NOMO-1 (cell line): ENCODE measurements at regions not wholly inside any gene's neighbourhood (a gene's known extent, or its start where the extent isn't known, plus 50 kb on each side); places are given as distances from the start of the nearest gene placed in this dataset.

Experiments
- DNase-seq, 2 experiments: peaks; one replicate each; lab custom pipeline; 2025; ENCODE audit not compliant: unreplicated experiment in 2 of 2; lab: John Stamatoyannopoulos, UW

DNA sequence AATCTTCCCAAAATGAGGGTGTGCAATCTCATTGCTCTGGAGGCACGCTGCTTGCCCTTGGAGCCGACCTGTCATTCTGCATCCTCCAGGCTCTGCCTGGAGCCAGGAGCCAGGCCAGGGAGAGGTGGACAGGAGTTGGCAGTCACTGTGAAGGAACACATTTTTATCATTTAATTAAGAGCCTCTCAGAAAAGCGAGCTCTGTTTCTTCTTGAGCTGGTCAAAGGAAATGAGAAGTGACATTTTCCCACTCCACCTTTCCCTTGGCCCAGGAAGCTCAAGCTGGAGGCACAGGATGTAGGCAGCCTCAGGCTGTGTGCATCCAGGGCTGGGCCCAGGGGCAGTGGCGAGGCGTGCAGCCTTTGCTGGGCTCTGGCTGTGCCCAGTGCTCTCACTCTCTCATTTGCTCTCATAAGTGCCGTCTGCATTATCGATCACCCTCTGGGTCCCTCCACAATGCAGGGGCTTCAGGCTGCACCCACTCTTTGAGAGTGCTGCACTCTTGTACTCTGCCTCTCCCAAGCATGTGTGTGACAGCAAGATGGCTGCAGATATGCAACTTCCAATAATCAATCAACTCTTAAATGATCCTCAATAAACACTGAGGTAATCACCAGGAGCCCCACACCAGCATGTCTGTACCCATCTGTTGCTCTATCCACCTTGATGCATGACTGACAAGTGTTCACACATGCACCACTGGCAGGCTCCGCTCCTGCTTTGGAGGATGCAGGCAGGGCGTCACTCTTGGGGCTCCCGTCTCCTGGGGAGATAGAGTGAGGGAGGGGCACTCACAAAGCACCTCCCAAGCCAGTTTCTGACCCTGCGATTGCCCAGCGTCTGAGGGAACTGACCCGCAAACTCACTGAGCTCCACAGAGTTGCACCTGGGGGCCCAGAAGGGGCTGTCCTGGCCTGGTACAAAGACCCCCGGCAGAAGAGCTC, 171.4 kb downstream of the ZNF248 start:
- no peak for DNase-seq

DNA sequence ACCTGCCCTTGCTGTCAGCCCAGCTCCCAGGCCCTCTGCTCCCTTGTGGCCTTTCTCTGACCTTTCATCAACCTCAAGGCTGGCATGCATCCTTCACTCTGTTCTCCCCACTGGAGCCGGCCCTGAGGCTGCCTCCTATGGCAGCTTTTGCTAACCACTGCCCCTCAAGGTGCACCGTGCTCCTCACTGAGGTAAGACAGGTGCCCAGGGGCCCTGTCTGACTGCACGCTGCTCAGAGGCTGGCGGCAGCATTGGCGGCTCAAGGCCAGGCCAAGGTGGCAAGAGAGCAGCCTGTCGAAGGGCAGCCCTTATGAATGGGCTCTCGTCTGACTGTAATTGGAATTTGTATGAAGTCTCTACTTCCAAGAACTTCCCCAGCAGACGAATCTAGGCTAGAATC, 172.6 kb downstream of the ZNF248 start:
- no peak for DNase-seq

DNA sequence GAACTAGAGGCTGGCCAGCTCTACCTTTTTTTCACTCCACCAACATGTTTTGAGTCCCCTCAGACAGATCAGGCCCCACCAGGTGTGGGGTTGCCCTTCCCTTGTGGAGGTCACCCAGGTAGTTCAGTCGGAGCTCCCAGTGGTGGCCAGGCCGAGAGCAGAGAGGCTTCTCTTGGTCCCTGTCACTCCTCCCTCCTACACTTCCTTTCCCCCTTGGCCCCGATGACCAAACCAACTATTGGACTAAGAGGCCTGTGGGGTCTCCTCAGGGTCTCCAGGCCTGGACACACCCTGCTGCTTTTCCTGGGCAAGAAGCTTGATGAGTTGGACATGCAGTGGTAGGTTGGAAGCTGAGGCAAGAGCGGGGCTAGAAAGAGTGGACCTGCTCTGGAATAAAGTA, 174.8 kb downstream of the ZNF248 start:
- DNase-seq, result no peak

DNA sequence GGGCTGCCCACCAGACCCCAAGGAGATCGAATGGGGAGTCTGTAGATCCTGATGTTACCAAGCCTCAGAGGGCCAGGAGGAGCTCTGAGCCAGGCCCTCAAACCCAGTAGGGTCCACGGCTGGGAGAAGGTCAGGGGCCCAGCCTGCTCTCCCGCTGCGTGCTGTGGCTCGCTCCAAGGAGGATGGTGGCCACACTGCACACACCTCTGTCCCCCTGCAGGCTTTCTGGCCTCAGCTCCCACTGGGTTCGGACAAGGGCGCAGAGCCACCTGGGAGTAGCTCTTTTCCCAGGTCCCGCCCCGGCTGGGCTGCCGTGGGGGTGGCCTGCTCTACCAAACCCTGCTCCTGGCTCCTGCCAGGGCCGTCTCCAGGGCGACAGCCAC, 175.8 kb downstream of the ZNF248 start:
- DNase-seq, result no peak

DNA sequence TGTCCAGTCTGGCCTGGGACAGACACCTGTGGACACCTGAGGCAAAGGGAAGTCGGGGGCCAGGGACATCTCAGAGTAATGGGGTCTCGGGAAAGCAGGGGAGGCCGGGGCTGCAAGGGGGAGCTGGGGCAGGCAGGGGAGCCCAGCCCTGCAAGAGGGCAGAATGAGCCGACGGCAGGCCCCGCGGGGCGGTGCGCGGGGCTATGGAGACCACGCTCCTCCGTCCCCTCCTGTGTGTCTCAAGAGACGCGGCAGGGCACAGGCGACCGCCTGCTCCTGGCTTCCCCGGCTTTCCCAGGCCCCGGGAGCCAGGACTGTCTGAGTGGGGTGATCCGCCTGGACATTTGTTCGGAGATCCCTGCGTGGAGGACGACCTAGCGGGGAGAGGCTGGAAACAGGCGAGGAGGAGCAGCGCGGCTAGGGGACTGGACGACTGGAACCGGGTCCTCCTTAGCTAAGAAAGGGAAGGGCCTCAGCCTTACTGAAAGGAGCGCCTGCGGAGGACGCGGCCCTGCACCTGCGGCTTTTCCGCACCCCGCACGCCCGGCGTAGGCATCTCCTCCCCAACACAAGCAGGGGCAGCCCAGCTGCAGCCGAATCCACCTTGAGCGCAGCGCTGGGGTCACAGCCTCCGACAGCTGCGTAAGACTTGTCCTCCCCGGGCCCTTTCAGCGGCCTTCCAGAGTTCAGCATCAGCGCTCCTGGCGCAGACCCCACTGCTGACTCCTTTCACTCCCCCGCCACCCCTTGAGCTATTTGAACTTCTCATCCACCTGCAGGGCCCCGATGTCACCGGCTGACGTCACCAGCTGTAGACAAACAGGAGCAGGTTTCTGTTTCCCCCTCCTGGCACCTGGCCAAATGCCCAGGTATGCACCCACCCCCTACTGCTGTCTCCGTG, 176.4 kb downstream of the ZNF248 start:
- DNase-seq, result no peak

DNA sequence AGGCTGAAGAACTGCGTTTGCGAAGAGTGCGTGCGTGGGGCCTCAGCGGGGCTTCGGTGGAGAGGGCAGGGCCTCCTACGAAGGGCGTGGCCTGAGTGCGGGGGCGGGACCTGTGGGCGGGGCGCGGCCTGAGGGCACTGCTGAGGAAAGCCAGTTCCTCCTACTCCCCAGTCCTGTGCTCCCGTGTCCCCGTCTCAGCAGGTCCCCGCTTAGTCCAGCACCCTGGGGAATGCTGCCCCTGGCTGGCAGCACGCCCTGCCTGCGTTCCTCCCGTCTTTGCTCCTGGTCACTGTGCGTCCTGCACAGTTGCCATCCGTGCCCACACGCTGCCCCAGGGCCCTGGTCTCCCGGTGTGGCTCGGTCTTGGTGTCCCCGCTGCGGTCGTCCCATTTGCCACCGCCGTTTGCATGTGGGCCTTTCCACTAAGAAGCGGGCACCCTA, 177.1 kb downstream of the ZNF248 start:
- DNase-seq, result no peak

DNA sequence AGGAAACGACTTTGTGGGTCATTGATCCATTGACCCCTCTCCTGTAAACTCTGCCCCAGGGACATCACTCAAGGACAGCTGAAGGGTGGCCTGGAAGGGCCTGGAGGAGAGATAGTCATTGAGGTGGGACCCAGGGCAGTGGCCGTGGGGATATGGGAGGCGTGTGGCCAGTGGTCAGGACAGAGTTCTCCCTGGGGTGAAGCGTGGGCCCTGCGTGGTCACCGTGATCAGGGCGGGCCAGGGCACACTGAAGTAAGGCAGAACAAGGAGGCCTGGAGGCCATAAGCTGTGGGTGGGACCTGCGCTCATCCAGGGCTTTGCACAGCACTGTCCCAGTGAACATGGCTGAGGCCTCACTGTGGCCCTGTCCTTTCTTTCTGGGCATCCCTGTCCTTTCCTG, 177.9 kb downstream of the ZNF248 start:
- DNase-seq, result no peak

DNA sequence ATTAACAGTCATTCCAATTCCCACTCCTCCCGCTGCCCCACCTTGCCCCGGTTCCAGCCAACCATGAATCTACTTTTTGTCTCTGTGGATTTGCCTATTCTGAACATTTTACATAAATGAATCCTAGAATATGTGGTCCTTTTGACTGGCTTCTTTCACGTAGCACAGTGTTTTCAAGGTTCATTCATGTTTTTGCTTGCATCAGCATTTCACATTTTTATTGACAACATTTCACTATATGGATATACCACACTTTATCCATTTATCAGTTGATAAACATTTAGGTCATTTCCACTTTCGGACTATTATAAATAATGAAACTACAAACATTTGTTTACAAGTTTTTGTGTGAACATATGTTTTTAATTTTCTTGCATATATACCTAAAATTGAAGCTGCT, 182.0 kb downstream of the ZNF248 start:
- DNase-seq, result no peak

DNA sequence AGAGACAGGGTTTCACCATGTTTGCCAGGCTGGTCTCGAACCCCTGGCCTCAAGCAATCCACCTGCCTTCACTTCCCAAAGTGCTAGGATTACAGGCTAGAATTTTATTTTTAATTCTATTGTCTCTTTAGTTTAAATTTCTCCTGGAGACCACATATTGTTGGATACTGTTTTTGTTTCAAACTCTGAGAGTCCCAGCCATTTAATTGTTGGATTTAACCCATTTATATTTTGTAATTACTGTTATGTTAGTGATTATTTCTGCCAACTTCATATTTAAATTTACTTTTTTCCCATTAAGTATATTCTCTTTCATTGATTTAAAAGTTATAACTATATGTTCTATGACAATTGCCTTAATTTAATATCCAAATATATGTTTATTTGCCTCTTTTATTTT, 185.6 kb downstream of the ZNF248 start:
- no peak for DNase-seq

DNA sequence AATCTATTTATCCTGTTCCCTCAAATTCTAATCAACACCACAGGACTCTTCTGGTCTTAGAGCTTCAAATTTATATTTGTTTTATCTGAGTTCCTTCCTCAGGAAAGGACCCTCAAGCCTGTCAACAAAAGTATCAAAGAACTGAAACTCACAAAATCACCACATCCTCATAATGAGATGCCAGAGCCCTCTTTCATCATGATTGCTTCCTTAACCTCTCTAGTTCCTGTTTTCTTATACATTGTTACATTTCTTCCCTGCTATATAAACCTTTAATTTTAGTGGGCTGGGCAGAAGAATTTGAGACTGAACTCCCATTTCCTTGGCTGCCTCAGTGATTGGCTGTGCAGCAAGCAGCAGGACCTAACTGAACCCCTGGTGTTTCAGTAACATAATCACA, 189.7 kb downstream of the ZNF248 start:
- peak; percentile 2 to 61 for DNase-seq

DNA sequence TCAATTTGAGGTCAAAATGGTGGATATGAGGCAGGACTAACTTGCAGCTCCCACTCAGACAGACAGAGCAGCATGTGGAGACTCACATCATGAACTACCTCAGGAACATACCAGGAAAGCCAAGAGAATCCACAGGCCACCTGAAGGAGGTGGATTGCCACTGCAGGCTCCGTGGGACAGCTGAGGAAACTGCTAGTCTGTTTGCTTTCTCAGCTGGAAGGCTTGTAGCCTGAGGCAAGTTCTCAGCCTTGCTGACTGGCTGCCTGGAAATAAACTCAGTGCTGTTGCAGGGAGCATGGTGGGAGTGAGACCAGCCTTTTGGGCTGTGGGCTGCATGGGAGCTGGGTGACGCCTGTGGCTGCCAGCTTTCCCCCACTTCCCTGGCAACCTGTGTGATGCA, 202.9 kb downstream of the ZNF248 start:
- no peak for DNase-seq

DNA sequence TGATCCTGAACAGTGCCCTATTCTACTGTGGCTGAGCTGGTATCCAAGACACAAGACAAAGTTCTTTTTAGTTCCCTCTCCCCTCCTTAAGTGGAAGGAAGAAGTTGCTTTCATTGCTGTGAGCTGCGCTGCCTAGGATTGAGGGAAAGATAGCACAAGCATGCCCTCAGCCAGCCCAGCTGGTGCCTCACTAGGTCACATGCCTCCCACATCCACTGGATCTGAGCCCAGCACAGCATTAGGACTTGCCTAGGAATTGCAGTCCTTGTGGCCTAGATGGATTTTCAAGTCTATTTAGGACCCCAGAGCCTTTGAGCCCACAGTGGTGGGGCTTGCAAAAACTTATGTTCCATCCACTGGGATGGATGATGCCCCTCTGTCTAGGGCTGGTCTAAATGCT, 214.2 kb downstream of the ZNF248 start:
- DNase-seq, result no peak

DNA sequence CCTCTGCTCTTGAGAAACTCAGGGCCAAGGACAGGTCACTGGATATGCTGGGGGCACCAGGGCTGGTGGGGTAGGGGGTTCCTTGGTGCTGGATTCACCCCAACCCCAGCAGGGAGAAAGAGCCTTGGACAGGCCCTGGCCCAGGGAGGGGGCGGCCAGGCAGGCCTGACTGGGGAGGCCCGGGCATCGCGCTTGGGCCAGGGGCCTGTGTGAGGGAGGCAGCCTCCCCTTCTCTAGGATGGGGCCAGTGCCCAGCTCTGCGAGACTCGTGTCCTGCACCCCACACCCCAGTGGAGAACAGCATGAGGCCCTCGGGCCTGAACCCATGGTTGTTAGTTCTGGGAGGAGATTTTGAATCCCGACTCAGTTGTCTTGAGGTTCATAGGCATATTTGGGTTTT, 217.1 kb downstream of the ZNF248 start:
- DNase-seq, result no peak

DNA sequence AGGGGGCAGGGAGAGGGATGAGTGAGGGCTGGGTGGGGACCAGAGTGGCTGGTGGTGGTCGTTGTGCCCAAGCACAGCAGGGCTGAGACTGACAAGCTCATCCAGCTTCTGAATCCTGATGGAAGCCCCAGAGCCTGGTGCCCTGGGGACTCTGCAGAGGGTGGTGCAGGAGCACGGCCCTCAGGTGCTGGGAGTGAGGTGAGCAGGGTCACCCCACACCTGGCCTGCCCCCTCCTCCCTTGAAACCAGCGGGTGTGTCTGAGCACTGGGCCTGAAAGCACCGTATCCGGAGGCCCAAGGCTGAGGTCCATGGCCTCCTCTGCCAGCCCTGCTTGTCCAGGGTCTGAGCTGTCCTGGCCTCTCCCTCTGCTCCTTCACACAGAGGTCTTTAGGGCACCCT, 218.2 kb downstream of the ZNF248 start:
- DNase-seq, result no peak

DNA sequence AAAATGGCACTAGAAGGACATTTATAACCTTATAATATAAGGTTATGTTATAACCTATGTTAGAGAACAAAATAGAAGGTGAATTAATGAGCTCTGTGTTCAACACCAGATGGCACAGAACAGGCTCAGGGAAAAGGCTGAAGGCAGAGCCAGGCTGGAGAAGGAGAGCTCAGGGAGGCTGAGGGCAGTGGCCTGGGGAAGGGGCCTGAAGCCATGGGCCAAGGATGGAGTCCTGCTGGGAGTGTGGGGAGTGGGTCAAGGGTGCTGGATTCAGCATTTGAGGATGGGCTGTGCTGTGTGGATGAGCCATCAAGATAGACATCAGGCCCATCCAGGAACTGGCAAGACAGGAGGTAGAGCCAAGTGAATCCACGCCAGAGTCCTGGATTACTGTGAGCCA, 218.8 kb downstream of the ZNF248 start:
- DNase-seq, result no peak

DNA sequence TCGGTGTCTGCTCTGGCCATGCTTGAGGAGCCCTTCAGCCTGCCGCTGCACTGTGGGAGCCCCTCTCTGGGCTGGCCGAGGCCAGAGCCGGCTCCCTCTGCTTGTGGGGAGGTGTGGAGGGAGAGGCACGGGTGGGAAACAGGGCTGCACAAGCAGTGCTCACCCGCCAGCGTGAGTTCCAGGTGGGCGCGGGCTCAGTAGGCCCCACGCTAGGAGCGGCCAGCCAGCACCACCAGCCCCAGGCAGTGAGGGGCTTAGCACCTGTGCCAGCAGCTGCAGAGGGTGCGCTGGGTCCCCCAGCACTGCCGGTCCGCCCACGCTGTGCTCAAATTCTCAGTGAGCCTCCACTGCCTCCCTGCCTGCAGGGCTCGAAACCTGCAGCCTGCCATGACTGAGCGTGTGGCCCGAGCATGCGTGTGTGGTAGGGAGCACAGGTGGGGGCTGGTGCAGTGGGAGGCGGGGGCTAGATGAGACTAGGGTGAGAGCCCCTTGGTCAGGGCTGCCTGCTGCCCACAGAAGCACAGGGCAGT, 223.0 kb downstream of the ZNF248 start:
- DNase-seq, result no peak

DNA sequence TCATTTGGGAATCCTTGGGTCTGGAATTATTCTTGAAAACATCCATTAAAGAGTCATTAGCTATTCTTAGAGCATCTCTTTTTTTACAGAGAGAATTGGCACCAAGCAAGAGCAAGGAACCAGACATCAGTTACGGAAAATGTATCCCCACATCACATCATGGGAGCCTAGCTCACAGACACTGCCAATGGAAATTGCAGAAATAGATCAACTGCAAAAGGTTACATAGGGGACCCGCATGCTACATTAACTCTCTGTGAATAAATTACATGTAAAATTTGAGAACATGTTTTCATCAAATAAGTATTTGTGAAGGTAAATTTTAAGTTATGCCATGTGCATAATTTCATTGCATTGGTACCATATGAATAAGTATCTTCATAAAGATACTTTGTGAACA, 224.8 kb downstream of the ZNF248 start:
- DNase-seq, result no peak

DNA sequence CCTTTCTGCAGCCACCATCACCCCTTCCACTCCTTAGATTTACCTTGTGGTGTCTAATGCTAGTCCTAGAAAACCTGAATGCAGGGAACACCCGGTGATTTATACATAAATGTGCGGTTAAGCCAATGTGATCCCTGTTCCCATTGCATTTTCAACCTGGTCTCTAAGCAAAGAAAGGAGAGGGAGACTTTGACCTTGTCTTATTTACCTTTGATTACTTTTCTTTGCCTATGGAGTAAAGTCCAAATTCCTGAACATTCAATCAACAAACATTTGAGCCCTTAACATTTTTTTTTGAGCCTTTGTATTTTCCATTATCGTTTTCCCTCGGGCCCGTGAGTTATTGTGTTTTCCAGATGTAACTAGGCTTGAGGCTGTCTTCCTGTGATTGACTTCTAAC, 233.9 kb downstream of the ZNF248 start:
- DNase-seq, result no peak

DNA sequence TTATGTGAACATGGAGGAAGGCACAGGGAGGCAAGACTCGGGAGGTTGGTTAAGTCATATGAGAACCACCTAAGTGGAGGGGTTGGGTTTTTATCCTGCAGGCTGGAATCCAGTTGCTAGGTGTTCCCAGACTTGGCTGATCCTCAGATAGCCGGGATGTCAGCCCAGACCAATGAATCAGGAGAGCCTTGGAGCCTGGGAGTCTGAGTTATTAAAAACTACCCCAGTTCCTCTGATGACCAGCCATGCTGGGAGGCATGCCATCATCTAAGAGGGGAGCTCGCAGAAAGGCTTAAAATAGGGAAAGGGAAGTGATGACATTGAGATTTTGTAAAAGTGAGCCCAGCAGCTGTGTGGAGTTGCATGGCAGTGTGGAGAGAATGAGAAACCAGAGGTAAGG, 238.1 kb downstream of the ZNF248 start:
- no peak for DNase-seq

DNA sequence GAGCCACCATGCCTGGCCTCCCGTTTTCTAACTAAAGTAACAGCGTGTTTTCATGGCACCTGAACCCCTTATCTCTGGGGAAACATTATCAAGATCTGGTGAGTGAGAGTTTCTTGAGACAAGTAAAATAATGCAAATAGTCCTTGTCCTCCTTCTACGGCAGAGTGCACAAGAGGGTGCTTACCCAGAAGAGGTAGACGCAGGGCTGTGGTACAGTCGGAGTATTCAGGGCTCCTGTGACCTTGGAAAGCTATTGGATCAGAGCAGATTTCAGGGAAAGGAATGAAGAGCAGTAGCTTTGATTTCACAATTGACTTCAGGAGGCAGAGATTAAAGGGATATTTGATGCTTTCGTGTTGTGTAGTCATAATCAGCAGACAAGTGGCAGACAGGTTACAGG, 269.1 kb downstream of the ZNF248 start:
- no peak for DNase-seq

DNA sequence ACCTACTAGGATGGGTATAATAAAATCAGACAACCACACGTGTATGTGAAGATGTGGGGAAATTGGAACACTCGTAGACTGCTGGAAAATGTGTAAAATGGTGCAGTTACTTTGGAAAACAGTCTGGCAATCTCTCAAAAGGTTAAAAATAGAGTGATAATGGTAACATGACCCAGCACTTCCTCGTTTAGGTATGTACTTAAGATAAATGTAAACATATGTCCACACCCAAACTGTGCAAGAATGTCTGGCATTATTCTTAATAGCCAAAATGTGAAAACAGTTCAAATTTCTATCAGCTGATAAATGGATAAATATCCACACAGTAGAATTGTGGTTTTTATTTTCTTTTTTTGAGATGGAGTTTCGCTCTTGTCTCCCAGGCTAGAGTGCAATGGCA, 272.8 kb downstream of the ZNF248 start:
- no peak for DNase-seq

DNA sequence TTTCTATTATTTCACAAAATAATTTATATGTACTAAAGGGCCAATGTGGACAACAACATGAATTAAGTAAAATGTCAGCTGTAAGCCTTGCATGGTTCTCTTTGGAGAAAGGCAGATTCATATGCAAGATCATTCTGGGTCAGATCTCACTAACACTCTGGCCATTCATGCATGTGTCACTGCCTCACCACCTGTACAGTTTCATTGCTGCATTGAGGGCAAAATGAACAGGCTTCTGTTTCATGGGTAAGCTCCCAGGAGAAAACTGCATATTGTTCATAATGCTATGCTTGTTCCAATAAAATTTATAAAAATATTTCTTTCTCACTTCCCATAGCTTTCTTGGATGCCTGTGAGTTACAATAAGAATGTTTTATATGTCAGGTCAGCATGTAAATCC, 275.2 kb downstream of the ZNF248 start:
- no peak for DNase-seq
